Inflammatory macrophage (primary cell): ENCODE measurements at regions not wholly inside any gene's neighbourhood (a gene's known extent, or its start where the extent isn't known, plus 50 kb on each side); places are given as distances from the start of the nearest gene placed in this dataset.

ENCODE experiments used
- DNase-seq, 2 donors: peaks; one replicate each; pipeline ENCODE4 v3.0.0-alpha.2; 2020 to 2022

DNA sequence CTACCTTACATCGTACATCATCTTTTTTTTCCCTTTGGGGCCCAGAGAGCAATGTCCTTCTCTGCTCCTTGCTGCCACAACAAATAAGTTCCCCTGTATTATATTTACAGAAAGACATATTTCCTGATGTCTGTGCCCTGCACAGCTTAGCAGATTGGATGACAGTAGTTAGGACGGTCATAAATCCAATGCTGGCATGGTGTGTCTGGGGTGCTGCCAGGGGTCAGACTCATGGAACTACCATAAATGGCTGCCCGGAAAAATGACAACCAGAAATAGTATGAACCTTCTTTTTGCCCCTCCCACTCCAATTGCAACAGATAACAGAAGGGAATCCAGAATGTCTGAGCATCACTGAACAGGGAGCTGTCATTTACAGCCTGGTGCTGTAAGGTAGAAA, 511.1 kb downstream of the PSAT1 start:
- DNase-seq: no peak

DNA sequence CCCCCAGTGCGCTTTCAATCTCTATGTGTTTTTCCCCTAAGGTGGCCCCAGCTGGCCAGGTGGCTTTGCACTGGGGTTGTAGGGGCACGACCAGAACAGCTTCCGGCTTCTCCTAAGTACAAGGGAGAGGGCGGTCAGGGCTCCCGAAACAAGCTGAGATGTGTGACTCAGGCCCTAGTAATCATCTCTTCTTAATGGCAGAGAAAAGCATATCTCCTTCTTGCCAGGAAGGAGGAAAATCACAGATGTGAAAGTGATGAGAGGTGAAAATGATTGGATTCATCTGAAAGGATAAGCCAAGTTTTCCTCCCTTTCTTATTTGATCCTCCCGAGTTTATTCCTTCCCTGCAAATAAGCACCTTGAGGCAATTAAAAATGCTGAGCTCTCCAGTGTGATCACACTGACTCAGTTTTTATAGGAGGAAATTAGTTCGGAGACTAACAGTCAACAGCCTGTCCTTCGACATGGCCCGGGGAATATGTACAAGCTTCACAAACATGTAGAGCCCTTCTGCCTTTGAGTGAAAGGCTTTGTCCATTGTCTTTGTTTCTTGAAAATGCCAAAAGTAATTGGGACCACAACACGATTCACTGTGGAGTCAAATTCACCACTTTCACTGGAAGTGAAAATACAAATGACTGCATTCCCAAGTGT, 514.8 kb downstream of the PSAT1 start:
- no peak for DNase-seq

DNA sequence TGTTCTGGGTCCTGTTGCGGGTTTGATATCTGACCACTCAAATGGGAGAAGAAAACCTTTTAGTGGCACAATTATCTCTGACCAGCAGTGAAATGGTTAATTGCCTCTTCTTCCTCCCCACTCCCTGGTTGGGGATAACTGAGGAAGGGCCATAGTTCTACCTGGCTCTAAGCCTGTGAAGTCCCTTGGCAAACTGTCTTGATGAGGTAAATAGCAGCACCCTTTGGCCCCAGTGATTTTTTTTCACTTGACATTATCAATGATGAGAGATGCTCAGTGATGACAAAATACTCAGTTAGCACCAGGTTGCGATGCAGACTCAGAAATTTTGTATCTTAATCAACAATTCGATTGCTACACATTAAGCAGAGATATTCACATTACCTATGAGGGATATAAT, 515.7 kb downstream of the PSAT1 start:
- DNase-seq: no peak

DNA sequence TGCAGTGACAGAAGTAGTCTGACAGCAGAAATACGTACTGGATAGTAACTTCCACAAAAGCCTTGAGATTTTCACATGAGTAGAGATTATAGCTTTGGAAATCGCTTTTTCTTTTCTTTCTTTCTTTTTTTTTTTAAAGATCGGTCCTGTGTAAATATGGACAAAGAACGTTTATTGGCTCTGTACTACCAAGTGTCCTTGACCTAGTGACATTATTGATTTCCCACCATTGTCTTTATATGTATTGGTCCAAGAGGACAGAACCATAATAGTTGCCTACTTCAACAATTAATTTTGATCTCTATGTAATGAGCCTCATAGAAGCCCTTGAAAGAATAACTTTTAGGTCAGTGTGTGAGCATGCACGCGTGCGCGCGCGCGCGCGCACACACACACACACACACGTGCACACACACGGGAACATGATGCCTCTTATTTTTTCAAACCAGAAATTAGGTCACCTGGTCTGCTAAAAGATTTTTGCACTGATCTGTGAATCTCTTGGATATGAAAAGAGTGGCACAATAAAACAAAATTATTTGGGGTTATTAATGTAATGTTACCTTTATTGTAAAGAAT, 516.8 kb downstream of the PSAT1 start:
- no peak for DNase-seq

DNA sequence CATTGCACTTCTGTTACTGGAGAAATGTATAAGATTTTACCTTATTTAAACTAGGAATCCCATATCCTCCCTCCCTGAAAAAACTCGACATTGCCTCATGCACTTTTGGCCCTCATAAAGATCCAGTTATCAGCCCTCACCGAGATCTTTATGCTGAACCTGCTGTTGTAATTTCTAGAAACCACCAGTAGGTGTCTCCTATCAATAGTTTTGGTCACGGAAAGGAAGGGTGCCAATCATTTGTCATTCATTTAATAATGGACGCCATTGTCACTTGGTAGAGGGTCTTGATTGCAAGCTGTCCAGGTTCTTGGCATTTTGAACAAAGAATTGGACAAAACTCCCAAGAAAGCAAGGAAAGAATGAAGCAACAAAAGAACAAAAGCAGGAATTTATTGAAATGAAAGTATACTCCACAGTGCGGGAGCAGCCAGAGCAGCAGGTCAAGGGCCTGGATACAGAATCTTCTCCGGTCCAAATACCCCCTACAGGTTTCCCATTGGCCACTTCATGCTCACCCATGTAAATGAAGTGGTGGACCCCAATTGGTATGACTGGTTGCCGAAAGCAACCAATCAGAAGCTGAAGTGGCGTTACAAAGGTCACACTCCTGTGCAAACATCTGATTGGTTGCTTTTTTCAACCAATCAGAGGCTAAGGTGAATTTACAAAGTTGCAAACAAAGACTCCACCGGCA, 524.3 kb downstream of the PSAT1 start:
- DNase-seq: peak; percentile 27 to 45

DNA sequence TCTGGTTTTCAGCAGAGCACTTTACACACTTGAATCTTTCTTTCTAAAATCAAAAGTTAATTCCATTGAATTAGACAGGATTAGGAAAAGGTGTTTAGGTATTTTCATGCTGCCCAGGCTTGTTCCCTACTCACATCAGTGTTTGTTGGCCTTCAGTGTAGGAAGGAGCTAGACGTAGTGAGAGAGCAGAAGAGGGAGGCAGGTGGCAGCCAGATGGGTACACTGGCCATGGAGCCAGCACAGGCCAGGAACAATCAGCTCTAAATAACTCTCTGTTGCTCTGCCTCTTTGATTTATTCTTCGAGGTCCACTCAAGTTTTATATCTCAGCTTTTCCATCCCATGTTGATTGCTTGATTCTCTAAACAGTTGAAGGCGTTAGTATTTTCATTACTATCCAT, 529.6 kb downstream of the PSAT1 start:
- no peak for DNase-seq

DNA sequence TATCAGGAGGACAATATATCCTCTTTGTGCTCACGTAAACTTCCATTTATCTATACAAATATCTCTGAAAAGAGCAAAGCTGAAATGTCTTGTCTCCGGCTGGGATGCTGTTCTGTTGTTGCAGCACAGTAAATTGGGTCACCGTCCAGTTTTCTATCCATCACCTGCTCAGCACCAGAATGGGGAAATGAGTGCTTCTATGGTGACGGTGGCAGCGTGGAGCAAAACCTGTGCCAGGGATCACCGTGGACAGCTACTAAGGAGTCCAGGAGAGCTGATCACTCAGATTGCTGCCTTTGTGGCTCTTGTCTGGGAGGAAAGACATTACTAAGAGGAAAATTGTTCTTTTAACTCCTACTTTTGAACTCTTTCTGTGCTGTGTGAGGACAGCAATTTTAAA, 531.6 kb downstream of the PSAT1 start:
- DNase-seq: no peak

DNA sequence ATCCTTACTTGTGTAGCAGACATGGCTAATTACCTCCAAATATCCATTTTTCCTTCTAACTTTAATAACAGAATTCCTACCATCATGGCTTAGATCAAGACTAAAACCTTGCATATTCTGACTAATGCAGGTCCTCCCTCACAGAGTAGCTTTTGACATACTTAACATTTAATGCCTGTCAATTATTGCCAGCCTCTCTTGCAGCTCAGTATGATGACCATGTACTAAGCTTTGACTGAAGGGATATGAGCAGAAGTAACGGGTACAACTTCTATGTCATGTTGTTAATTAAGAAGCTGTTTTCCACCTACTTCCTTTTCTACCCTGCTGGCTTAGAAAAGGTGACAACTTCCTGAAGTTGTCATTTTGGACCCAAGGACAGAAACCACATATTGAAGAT, 533.4 kb downstream of the PSAT1 start:
- DNase-seq: no peak

DNA sequence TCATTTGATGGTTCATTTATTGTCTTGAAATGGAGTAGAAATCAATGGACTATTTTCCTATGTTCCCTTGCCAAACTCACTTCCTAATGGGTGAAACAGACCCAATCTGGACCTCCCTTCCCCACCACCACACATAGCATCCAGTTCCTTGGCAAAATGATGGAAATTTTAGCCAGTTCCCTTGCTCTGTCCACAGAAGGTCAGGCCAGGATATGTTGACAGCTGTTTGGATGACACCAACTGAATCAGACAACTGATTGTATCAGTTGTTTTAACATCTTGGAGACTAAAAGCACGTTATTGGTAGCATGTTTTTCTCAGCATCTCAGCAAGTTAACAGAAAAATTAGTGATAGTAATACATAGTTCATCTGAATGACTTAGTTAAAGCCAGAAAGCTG, 534.8 kb downstream of the PSAT1 start:
- no peak for DNase-seq

DNA sequence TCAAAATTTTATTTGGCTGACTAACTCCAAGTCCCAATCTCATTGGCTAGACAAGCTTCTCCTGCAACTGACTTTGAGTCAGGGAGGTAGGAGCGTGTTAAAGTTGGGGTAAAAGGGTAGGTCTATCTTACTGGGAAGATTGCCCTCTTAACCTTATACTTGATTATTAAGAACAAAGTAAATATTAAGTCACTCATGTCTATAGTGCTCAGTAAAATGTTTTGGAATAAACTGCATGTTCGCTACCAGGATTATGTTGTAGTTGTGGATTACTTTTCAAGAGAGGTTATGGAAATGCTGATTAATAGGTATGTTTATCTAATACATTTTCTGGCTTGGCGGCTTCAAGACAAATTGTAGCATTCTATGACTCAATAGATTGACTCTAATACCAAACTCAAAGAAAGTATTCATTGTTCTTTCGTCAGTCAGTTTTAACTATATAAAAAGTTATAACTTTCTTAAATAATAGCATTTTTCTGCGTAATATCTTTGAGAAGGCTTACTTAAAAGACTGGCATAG, 539.1 kb downstream of the PSAT1 start:
- no peak for DNase-seq

DNA sequence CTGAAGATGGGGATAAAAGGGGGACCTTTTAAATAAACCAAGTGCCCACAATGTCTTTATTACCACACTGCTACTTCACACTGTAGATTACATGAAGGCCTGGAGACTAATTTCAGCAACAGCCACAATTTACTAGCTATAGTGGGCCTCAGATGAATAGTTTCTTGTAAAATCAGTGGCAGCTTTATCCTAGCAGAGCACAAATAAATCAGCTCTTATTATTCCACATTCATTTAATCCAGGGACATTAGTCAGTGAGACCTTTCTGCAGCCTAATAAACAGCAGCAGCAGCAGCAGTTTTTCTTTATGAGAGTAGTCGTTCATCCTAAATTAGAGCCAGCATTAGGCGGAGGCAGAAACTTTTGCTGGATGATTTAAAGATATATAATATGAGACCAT, 542.3 kb downstream of the PSAT1 start:
- no peak for DNase-seq

DNA sequence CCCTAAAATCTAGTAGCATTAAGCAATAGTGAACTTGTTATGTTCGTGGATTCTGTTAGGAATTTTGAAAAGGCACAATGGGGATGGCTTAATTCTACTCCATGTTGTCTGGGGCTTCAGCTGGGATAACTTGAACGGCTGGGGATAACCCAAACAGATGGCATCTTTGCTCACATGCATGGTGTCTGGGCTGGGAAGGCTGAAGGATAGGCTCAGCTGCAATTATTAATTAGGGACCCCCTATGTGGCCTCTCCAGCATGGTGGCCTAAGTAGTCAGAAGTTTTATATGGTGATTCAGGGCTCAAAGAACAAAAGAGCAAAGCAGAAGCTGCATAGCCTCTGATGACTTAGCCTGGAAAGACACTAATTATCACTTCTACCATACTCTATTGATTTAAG, 551.1 kb downstream of the PSAT1 start:
- DNase-seq: no peak

DNA sequence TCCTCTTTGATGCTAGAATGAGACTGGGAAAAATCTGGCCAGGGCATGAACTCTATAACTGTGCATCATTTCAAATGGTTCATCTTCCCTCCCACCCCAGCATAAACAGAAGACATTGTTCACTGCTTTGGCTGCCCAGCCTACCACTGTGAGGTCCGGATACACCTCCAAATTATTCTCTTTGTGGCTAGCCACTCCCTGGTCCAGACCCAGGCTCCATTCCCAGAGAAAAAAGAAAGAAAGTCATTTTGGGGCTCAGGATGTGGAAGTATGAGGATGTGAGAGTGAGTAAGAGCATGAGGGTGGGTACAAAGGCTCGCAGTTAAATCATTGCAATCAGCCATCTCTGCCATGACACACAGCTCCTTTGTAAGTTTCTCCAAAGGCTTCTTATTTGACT, 559.2 kb downstream of the PSAT1 start:
- DNase-seq: no peak

DNA sequence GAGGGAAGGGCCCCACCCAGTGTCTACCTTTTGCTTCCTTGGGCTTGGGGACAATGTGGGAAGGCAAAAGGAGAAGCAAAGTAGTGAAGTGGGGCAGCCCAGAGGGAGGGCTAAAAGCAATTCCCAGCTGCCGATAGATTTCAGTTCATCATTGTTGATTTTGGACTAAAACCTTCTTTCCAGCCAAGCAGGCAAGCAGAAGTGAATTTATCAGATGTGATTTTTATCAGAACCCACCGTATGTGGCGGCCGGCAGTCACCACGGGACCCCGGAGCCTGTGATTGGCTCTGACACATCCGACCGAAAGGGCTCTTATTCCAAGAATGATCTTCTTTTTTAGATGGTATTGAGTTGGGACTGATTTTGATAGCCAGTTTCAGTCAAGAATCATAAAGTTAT, 559.9 kb downstream of the PSAT1 start:
- no peak for DNase-seq

DNA sequence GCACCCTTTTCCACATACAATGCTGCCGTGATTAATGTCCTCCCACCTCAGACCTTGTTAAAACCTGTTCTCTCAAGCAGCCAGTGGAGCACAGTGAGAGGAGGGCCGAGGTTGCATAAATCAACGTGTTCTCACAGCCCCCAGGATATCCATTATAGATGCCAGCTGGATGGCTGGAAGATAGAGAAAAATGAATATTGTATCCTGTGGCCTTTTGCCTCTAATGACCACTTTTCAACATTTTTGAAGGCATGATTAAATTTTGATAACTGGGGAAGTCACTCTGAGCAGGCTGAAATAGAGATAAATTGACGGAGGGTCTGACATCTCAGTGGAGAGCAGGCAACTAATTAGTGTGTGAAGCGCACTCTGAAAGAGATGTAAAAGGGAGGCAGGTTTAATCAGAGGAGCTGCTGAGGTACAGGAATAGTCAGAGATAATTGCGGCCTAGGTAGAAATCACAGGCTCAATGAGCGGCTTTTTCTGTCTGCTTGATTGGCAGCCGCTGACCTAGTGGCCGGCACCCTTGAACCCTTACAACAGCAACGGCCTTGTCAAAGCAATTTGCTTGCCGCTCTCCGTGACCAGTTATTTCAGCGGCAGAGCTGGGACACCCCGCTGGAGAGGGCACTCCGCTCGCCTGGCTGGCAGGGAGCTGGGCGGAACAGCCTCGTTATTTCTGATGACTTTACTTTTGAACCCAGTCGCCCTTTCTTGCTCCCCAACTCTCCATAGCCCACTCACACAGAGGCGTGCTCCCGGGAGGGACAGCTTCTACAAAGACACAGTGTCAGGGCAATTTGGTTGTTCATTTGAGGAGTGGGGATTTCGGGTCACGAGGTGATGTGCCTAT, 560.7 kb downstream of the PSAT1 start:
- no peak for DNase-seq

DNA sequence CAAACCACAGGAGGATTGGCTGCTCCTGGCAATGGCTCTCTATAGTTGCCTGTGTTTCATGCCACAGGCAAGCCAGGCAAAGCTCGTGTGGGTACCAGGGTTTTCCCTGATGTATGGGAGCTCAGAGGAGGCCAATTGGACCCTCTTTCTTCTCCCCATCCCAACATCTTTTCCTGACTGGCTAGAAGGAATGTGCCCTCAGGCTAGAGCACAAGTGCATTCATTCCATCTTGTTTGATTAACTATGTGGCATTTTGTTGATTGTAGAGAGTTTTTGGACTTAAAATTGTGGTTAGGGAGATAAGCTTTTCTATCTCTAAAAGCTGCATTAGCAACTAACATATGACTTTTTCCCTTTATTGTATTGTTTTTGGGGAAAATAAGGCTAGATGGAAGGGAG, 561.3 kb downstream of the PSAT1 start:
- no peak for DNase-seq

DNA sequence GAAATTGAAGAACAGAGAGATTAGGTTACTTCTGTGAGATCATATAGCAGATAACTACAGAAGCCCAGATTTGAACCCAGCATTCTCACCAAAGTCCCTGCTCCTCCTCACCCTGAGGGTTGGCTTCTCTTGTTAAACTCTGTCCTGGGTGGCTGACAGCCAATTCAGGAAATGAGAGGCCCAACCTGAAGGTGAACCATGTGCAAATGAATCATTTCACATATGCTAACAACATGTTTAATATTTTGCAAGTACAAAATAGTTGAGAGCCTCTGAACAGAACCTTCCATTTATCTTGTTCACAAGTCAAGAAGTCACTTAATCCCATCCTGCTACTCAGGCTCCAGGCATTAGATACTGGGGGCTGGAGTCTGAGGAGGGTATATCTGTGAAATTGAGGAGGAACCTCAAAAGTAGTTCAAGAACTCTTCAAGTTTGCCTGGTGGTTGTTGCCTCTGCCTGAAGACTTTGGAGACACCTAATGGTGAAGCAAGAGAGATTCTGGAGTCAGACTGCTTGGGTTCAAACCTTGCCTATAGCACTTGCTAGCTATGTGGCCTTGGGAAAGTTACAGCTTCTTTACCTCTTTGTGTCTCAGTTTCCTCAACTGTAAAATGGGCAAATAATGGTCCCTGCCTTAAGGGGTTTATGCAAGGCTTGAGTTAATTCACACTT, 564.0 kb downstream of the PSAT1 start:
- no peak for DNase-seq

DNA sequence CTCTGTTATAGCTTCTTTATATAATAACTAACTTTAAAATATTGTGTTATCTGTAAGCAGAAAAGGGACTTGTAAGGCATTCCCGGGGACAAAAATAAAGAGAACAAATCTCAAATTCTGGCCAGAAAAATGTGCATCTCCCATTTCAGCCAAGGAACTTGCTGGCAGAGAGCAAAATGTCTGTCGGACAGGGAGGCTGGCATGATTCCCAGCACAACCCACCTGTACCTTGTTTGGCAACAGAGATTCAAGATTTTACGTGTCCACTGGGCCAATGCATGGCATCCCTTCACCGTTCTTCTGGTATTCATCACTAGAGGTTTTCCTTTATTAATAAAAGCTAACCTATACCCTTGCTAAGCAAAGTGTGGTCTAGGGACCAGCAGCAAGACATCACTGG, 566.6 kb downstream of the PSAT1 start:
- no peak for DNase-seq

DNA sequence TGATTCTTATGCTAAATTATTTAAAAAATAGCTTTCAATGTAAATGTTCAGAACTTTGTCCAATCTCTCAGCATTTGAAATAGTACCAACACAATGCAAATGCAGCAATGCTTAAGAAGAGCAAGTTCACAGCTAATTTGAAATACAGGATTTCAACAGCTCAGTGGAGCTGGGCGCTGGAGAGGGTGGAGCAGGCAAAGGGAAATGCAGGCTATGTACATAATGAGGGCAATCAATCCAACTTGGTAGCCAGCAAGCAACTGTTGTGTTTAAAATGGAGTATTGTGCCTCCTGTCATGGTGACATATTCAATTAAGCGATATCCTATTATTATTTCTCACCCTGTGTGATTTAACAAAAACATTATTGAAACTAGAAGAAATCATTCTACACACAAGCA, 568.8 kb downstream of the PSAT1 start:
- no peak for DNase-seq

DNA sequence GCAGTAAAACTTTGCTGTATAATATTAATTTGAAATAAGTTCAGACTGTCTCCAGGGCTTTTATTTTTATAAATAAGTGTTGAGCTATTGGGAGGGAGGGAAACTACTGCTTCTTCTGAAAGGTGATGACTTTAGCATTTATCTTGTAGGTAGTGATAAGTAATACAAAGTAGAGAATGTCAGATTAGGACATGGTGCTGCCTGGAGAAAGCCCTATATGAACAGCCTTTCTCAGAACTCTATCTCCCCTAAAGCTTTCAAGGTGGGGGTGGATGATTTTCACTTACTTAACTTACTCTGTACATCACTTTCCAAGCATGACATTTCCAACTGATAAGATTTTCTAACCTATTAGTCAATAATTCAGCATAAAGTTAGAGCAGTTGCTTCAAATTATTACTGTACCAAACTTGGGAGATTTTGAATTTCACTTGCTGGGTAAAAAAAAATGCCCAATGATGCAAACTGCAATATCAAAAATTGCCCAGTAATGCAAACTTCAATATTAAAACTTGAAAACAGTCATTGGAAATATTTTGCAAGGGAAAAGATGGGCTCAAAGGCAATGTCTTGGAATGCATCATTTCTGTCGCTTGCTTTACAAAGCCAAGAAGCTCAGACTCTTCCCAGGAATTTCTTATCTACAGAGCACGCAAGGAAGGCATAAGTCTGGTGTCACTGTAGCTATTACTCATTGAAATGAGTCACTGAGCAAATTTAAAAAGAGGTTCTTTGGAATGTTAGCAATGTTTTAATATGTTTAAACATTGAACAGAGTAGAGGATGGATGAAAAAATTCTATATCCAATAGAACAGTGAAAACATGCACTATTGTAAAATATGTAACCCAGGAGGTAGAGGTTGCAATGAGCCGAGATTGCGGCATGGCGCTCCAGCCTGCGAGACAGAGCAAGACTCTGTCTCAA, 569.5 kb downstream of the PSAT1 start:
- DNase-seq: no peak

DNA sequence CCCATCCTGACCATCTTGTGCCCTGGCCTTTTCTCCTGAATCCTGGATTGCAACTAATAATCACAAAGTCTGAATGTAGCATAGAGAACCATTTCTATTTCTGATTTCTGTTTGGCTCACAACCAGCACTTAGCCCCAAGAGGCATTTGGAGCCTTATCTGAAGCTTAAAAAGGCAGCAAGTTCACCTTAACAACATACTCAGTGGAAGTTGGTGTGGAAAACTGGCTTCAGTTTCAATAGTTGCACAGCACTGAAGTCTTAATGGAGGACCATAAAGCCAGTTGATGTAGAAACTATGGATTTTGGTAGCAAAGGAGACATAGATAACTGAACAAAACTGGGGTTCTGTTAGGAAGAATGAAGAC, 574.1 kb downstream of the PSAT1 start:
- DNase-seq: no peak
